Heart right ventricle (tissue), 16 donors: ENCODE measurements at regions not wholly inside any gene's neighbourhood (a gene's known extent, or its start where the extent isn't known, plus 50 kb on each side); places are given as distances from the start of the nearest gene placed in this dataset.

ENCODE experiments used
- ATAC-seq, 8 donors: fragments of 200-7000 bp; cut with Tn5 transposase; one replicate each; pipeline ENCODE4 v1.9.1; 2020; ENCODE audit warnings: mild to moderate bottlenecking in 8 of 8, moderate library complexity in 8 of 8, moderate number of reproducible peaks in 1 of 8
- DNase-seq, 2 donors: peaks; one replicate each; pipeline ENCODE4 v3.0.0-alpha.2; 2020
- H3K27ac ChIP-seq, 10 donors: fragments of 200-600 bp; sonication (generic) in 2 of 10; one replicate each; pipeline versions ENCODE4 v1.5.0 to v1.8.0; 2020 to 2022; ENCODE audit warnings: mild to moderate bottlenecking in 3 of 10
- H3K27me3 ChIP-seq, 7 donors: fragments of 200-600 bp; one replicate each; pipeline ENCODE4 v1.8.0; 2021 to 2022; ENCODE audit warnings: mild to moderate bottlenecking in 2 of 7
- H3K36me3 ChIP-seq, 9 donors: fragments of 200-600 bp; sonication (generic) in 1 of 9; one replicate each; pipeline versions ENCODE4 v1.5.0 to v1.8.0; 2020 to 2022; ENCODE audit warnings: mild to moderate bottlenecking in 2 of 9
- H3K4me1 ChIP-seq, 9 donors: fragments of 200-600 bp; sonication (generic) in 1 of 9; one replicate each; pipeline versions ENCODE4 v1.5.0 to v1.8.0; 2020 to 2022; ENCODE audit warnings: mild to moderate bottlenecking in 4 of 9
- H3K4me3 ChIP-seq, 10 donors: fragments of 200-600 bp; sonication (generic) in 2 of 10; one replicate each; pipeline versions ENCODE4 v1.5.0 to v1.8.0; 2020 to 2022; ENCODE audit warnings: mild to moderate bottlenecking in 7 of 10, moderate library complexity in 2 of 10
- H3K9me3 ChIP-seq, 11 donors: fragments of 200-600 bp in 10 of 11; sonication (generic) in 2 of 11; one replicate each; pipeline versions ENCODE4 v1.5.0 to v1.8.0; 2013 to 2022; ENCODE audit warnings: mild to moderate bottlenecking in 2 of 11, control low read depth in 1 of 11, moderate library complexity in 1 of 11
- CTCF ChIP-seq, 9 donors: fragments of 200-600 bp; sonication (generic) in 2 of 9; IDR thresholded peaks; one replicate each; pipeline versions ENCODE4 v1.5.0 to v1.8.0; 2021 to 2022; ENCODE audit warnings: antibody characterized with exemption in 9 of 9, mild to moderate bottlenecking in 5 of 9, moderate library complexity in 1 of 9
- WGBS, 2 donors: extraction: QIAGEN DNeasy Blood & Tissue Kit; methylation state at CpG; one replicate each; pipeline ENCODE4 v1.1.7; 2013; ENCODE audit warnings: inconsistent platforms in 1 of 2; 5-methylcytosine and 5-hydroxymethylcytosine counted together
- intact Hi-C, 10 donors: fragments of 100-400 bp; cut with DNase I; formaldehyde crosslinking; loops; one replicate each; pipeline versions ENCODE4 v1.11.1 to v1.14.2; 2022
- donor health status: Arrhythmogenic right ventricular cardiomyopathy.
- donor health status: ischemic (EF 13 %, LVEDD 7.1; RV severe dilation, severe dysfunction).
- donor health status: healthy with polysubstance abuse.
- donor health status: DM: no; HTN: yes; CAD: no.
- donor health status: DM: no; HTN: no; CAD: no.
- donor health status: ischemic (EF 25% LVEDD 6.9; RV normal size, moderate dysfunction).
- donor health status: ischemic (EF 25% LVEDD 5.7; RV mildly dilated, moderate dysfunction).
- donor health status: healthy.
- donor health status: DM: yes; HTN: yes; CAD: no.
- donor health status: Ischemic cardiomyopathy.
- donor health status: ischemic (EF 35%, LVEDD 5.7; RV mildly dilated, moderate dysfunction).
- donor health status: nonischemic (EF 11% LVEDD 7.7; RV severe dilation, severe dysfunction).
- donor health status: DM: yes; HTN: yes; CAD: no.
- donor health status: PGD.
- donor health status: ischemic (EF 29% LVEDD 5.4; RV normal size, mild dysfunction).
- donor health status: nonischemic (EF 23%, LVEDD 6.1; RV moderate dilation, normal function).

- Histone ChIP-seq H3K9me3 (peaks cover 0 to 8% (median 0%) of the 10 kb centered on the region in 11 donors), H3K27ac (no peak overlapping the region), H3K36me3 (no peaks in the 10 kb centered on the region), H3K4me3 (no peak overlapping the region), H3K4me1 (no peaks in the 10 kb centered on the region), H3K27me3 (no peaks in the 10 kb centered on the region)
- no peak for TF ChIP-seq CTCF (IDR thresholded peaks at IDR 0.05)
- ATAC-seq (no peak), DNase-seq (no peak)
- WGBS, 2 donors = 78 to 80% methylated on average over 2 of the region's 2 CpGs
- intact Hi-C loops = no loop called here
Observed at GRCh38 chr11:25939691-25940090, 392.2 kb upstream of the ANO3 start.

DNA sequence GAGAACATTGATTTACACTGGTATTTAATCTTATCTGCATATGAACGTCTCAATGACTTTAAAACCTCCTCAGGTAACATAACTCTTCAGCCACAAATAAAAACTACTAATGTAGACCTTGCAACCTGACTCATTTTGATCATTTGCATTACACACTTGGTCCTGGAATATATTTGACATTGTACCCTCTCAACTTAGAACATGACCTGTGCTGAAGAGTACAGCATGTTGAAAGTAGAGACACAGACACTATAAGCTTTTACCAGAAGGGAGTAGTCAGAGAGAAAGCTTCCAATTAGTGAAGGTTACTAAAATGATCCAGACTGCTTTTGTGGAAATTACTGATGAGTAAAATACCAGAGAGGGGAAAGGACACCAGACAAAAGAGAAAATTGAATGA, 390.6 kb upstream of the ANO3 start:
- no peaks in the 10 kb centered on the region for H3K27me3 ChIP-seq
- no peak overlapping the region for H3K27ac ChIP-seq
- ATAC-seq (no peak), DNase-seq (no peak)
- H3K4me3 ChIP-seq = no peak overlapping the region
- H3K36me3 ChIP-seq = no peaks in the 10 kb centered on the region
- 50 to 55% methylated on average over 1 of the region's 1 CpG for WGBS, 2 donors
- no peaks in the 10 kb centered on the region for H3K4me1 ChIP-seq
- no peak for TF ChIP-seq CTCF (IDR thresholded peaks at IDR 0.05)
- H3K9me3 ChIP-seq = no peaks in the 10 kb centered on the region
- intact Hi-C loops = no loop called here

- Histone ChIP-seq H3K4me3 (no peak overlapping the region), H3K9me3 (no peaks in the 10 kb centered on the region), H3K36me3 (no peaks in the 10 kb centered on the region), H3K4me1 (no peaks in the 10 kb centered on the region), H3K27ac (no peak overlapping the region), H3K27me3 (no peaks in the 10 kb centered on the region)
- DNase-seq (no peak), ATAC-seq (no peak)
- no peak for TF ChIP-seq CTCF (IDR thresholded peaks at IDR 0.05)
- intact Hi-C loops = no loop called here
- WGBS, 2 donors = 87 to 92% methylated on average over 6 of the region's 6 CpGs
Observed at GRCh38 chr11:25943031-25943430, 388.9 kb upstream of the ANO3 start.

DNA sequence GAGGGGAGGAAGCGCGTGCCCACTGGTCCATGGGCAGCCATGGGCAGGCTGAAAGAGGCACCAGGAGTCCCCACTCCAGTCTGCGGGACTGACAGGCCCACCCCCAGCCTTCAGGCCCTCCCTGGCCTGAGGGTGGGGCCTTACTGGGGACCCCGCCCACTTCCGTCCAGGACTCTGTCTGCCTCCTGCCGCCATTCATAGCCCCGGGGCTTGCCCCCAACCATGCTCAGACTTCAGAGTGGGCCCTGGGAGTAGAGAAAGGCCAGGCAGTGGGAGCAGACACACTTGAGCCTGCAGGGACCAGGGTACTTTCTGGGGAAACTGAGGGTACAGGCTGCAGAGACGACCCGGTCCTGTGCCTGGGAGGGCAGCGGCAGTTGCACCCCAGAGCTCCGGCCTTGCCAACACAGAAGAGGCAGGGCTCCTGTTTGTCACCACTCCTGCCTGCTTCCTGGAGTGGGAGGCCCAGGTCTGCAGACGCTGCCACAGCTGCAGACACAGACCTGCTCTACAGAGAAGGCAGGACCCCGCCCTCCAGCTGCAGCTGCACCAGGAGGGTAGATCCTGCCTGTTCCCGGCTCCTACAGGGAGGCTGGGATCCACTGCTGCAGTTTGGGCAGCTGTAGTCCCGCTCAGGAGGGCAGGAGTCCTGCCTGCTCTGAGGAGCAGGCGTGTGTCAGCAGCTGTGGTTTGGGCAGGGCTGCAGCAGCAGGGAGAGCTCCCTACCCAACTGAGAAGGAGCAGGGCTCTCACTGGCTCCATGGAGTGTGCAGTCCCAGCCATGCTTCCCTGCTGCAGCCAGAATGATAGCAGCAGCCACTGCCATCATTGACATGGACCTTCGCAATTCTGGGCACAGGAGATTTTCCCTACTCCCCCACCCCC, 387.9 kb upstream of the ANO3 start:
- intact Hi-C loops = no loop called here
- no peak for ATAC-seq
- H3K36me3 ChIP-seq = no peaks in the 10 kb centered on the region
- H3K4me1 ChIP-seq = no peaks in the 10 kb centered on the region
- peaks cover 0 to 8% (median 0%) of the 10 kb centered on the region in 11 donors for H3K9me3 ChIP-seq
- no peak overlapping the region for H3K4me3 ChIP-seq
- no peak for DNase-seq
- H3K27me3 ChIP-seq = no peaks in the 10 kb centered on the region
- TF ChIP-seq CTCF (IDR thresholded peaks at IDR 0.05) = no peak
- no peak overlapping the region for H3K27ac ChIP-seq
- WGBS, 2 donors = 88 to 90% methylated on average over 17 of the region's 17 CpGs
